NCI-H69 (cell line): ENCODE measurements at regions not wholly inside any gene's neighbourhood (a gene's known extent, or its start where the extent isn't known, plus 50 kb on each side); places are given as distances from the start of the nearest gene placed in this dataset.

Experiments used
- DNase-seq: peaks from one replicate; lab custom pipeline; 2025; lab: John Stamatoyannopoulos, UW

DNA sequence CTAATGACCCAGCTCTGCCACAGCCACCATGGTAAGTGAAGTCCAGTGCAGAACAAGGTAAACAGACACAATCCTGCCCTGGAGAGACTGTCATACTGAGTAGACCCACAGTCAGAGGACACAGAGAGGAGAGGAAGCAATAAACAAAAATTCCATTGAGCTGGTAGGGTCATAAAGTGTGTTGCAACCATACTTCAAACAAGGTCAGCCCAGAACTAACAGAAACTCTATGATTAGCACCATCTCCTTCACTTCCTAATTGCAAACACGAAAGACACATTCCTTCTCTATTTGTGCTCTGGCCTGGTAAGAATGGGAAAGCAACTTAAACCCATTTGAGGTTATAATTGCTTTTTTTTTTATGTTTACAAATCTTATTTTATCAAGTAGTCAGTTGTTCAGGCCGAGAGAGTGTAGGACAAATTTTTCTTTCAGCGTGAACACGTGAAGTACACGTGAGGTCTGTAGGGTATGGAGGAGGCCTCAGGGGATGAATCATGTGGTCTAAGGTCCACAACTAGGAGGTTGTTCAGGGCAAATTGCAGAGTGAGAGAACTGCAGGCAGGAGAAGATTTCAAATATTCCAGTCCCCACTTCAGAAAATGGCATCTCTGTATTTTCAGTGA, 71.4 kb upstream of the GLS start:
- DNase-seq = no peak

DNA sequence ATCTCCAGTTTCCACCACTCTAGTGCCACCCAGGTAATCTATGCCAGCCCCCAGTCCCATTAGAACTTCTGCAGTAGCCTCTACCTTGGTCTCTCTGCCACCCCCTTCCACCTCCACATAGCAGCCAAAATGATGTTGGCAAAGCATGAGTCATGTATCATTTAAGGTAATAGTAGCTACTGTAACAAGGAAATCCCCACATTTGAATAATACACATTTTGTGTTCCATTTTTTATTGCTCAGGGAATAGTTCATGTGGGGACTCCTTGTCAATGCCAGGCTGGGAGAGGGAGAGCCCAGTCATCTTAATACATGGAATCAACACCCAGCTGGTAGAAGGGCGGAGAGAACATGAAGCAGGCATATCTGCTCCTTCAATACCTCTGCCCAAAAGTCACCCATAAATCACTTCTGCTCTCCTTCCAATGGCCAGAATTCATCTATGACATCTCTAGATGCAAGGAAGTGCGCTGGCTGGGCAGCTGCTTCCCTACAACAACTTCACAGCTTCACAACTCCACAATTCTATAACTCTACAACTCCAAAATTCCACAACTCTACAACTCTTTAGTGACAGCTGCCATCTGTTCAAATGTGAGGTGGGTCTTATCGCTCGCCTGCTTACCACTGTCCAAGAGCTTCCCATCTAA, 70.6 kb upstream of the GLS start:
- DNase-seq = no peak

DNA sequence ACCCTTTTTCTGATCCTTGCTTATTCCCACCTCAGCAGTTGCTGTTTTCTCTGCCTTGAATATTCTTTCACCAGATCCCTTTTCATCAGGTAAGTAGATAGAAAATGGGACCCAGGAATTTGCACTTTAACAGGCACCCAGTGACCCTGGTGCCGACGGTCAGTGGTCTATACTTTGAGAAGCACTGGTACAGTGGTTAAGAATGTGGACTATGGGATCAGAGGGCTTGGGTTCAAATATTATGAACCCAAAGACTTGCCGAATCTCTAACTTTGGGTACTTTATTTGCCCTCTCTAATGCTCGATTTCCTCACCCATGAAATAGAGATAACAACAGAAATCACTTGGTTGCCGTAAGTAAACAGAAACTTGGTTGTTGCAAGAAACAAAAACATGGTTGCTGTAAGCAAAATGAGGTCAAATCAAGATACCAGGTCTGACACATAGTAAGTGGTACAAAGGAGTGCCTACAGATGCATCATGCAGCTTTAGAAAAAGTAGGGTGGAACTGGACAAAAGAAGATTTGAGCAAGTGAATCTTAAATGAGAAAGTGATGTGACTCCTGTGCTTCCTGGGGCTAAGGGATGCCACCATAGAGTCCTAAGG, 69.5 kb upstream of the GLS start:
- DNase-seq = no peak

DNA sequence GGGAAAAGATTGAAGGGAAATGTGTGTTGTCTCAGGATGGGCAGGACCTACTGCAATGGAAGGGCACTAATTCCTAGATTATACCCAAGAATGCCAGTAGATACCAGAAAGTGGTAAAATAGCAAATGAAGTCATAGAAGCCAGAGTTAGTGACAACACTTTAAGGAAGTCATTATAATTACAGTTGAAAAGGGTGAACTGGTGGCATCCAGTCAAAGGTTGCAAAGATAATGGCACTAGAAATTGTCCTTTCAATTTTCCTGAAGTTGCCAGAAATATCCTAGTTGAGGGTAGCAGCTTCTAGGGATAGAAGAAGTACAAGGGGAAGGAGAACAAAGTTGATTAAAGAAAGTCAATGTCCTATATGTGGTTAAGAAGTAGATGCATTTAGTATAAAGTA, 68.8 kb upstream of the GLS start:
- DNase-seq = no peak

DNA sequence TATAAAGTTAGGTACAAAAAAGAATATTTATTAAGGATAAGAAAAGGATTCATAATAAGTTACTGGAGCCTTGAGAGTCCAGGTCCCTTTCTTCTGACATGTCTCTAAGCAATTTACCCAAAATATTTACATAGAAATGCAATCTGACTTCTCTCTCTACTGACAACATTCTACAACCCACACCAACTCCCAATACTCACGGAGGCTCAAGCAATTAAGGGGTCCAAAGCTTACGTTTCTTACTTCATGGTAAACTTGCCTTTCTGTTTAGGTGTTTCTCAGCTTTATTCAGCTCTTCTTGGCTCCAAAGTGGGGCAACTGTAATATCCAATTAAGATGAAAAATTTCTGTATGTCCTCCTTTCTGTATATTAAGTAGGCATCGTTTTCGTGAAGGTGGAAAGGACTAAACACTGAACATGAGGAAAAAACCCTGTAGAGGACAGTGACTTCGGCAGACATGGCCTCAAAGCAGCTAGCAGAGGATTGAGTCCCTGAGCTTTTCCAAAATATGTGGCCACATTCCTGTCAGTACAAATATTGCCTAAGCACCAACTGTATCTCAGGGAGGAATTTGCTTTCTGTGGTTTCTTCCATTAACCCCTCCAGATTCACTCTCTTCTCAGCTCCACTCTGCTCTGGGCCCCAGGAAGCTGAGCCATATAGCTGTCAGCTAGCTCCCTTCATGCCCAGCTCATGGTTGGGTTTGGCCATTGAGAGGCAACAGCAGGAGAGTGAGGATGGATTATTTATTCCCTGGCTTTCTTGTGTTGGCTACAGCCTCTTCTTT, 67.9 kb upstream of the GLS start:
- DNase-seq = no peak

DNA sequence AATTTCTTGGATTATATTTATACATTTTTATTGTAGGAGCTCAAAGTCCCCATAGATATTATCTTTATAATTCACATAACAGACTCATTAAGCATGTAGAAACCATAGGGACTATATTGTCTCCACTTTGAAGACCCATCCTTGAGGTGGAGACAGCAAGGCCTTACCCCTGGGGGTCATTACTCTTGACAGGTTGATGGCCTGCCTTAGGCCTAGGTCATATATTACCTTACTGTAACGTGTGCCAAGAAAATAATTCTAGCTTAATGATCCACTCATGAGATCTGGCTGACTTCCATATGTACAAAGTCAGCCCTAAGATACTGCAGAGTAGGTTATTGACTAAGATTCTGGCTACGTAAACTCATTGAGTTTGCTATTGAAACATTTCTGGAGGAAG, 65.4 kb upstream of the GLS start:
- peak; percentile 84 for DNase-seq

DNA sequence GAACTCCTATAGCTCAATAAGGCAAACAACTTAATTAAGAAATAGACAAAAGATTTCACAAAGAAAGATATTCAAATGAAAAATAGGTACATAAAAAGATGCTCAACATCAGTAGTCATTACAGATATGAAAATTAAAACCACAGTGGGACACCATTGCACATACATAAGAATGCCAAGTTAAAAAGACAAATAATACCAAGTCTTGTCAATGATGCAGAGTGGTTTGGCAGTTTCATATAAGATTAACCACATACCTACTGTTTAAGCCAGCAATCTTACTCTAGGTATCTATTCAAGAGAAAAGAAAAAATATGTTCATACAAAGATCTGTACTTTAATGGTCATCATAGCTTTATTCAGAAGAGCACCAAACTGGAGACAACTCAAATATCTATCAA, 63.5 kb upstream of the GLS start:
- no peak for DNase-seq

DNA sequence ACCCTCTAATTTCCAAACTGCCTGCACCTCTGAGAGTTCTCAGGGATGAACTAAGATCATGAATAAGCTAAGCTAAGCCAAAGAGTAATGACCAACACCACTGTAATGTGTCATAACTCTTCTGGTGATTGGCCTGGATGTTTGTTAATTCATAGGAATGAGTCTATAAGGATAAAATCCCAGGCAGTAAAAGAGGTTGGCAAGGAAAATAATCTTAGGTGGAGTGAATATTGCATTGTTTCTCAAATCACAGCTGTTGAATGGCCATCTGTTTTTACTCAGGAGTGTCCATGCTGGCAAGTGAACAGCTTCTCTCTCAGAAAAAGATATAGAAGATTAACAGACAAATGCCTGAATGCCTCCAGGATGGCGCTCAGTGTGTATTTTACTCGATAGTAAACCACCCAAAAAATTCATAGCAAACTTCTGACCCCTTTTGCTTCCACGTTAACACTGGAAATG, 60.8 kb upstream of the GLS start:
- DNase-seq = no peak

DNA sequence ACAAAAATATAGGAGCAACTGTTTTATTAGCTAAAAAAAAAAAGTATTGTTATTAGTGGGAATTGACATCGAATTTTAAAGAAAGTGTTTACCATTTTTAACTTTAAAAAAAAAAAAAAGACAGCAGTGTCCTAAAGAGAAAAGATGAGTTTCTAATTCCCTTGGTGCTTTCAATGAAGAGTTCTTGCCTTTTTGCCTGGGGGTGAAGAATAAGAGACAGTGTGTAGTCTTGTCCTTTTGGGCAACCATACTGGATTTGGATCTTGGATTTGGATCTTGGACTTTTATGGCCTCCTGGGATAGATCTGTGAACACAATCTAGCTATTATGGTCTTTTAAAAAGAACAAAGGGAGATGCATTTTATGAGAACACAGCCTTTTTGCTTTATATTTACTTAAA, 60.2 kb upstream of the GLS start:
- no peak for DNase-seq

DNA sequence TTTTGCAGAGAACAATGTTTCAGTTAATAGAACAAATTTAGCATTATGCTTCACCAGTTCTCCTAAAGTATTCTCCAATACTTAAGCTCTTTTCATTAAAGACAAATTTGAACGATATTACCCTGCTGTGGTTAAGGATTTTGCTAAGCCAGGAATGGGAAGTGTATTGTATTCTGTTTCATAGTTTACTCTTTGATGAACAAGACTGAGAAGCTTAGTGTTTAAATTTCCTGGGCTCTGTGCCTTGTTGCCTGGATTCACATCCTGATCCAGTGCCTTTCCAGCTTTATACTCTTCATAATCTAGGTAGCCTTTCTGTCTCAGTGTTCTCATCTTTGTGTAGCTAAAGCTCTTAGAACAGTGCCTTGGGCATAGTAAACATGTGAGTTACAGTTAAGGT, 58.6 kb upstream of the GLS start:
- DNase-seq = no peak

DNA sequence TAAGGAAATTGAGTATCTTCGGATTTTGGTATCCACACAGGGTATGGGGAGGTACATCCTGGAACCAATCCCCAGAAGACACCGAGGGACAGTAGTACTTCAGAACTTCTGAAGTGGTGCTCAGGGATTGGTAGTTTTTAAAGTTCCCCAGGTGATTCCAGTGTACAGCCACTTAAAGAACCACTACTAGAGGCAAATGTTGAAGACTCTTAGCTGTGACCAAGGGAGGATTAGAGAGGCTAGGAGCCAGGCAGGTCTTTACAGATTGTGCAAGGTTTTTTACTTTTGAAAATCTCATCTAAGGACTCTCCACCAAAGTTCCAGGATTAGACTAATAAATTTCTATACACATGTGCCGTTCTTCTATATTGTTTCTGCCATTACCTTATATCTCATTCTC, 52.9 kb upstream of the GLS start:
- DNase-seq = no peak

DNA sequence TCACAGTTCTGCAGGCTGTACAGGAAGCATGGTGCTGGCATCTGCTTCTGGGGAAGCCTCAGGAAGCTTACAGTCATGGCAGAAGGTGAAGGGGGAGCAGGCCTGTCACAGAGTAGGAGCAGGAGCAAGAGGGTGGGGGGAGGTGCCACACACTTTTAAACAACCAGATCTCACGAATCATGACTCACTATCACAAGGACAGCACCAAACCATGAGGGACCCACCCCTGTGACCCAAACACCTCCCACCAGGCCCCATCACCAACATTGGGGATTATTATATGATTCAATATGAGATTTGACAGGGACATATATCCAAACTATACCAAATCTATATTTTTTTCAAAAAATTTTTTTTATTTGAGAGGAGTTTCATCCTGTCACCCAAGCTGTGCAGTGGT, 51.0 kb upstream of the GLS start:
- no peak for DNase-seq
